WERI-Rb-1 (cell line): ENCODE measurements at regions not wholly inside any gene's neighbourhood (a gene's known extent, or its start where the extent isn't known, plus 50 kb on each side); places are given as distances from the start of the nearest gene placed in this dataset.

Experiments used
- DNase-seq: peaks from one replicate; pipeline ENCODE4 v3.0.0-alpha.2; 2020
- H3K27ac ChIP-seq: fragments of 250-450 bp; sonication (Bioruptor Pico); 2 replicates; pipeline ENCODE4 v1.5.1; 2020; ENCODE audit warnings: mild to moderate bottlenecking, moderate library complexity
- H3K27me3 ChIP-seq: fragments of 250-450 bp; sonication (Bioruptor Pico); 2 replicates; pipeline ENCODE4 v1.5.1; 2021; ENCODE audit warnings: mild to moderate bottlenecking, low read depth, moderate library complexity; ENCODE audit not compliant: insufficient read depth, severe bottlenecking
- H3K36me3 ChIP-seq: fragments of 250-450 bp; sonication (Bioruptor Pico); 2 replicates; pipeline ENCODE4 v1.5.1; 2020; ENCODE audit warnings: mild to moderate bottlenecking, moderate library complexity
- H3K4me3 ChIP-seq: 2 replicates; pipeline ENCODE4 v1.5.1; 2011; ENCODE audit warnings: low read depth, mild to moderate bottlenecking, control low read depth, low read length
- H3K9me3 ChIP-seq: fragments of 250-450 bp; sonication (Bioruptor Pico); 2 replicates; pipeline ENCODE4 v1.5.1; 2021; ENCODE audit warnings: mild to moderate bottlenecking, moderate library complexity; ENCODE audit not compliant: severe bottlenecking
- CTCF ChIP-seq: IDR thresholded peaks from 2 replicates; pipeline ENCODE4 v1.5.1; 2011; ENCODE audit warnings: low read depth, mild to moderate bottlenecking, control low read depth, inconsistent platforms, low read length

- H3K36me3 ChIP-seq: no peaks in the 10 kb centered on the region
- no peak for DNase-seq
- no peaks in the 10 kb centered on the region for H3K27me3 ChIP-seq
- no peak overlapping the region for H3K4me3 ChIP-seq
- H3K27ac ChIP-seq: no peak overlapping the region
- H3K9me3 ChIP-seq: peaks cover 3% of the 10 kb centered on the region
- TF ChIP-seq CTCF: no peak
These were observed 127.5 kb upstream of the COX10 start for GRCh38 chr17:13941781-13942180.

GRCh38 chr17:13943909-13944308 is 125.4 kb upstream of the COX10 start:
- Histone ChIP-seq H3K36me3 (no peaks in the 10 kb centered on the region), H3K27me3 (no peaks in the 10 kb centered on the region), H3K27ac (no peak overlapping the region), H3K9me3 (peaks cover 3% of the 10 kb centered on the region), H3K4me3 (no peak overlapping the region)
- TF ChIP-seq CTCF: no peak
- no peak for DNase-seq

GRCh38 chr17:13947499-13947898 is 121.8 kb upstream of the COX10 start:
- H3K36me3 ChIP-seq: no peaks in the 10 kb centered on the region
- no peak overlapping the region for H3K4me3 ChIP-seq
- no peaks in the 10 kb centered on the region for H3K9me3 ChIP-seq
- H3K27me3 ChIP-seq: no peaks in the 10 kb centered on the region
- no peak overlapping the region for H3K27ac ChIP-seq
- no peak for TF ChIP-seq CTCF
- DNase-seq: no peak

- Histone ChIP-seq H3K9me3 (no peaks in the 10 kb centered on the region), H3K27me3 (no peaks in the 10 kb centered on the region), H3K36me3 (no peaks in the 10 kb centered on the region), H3K4me3 (no peak overlapping the region), H3K27ac (no peak overlapping the region)
- no peak for TF ChIP-seq CTCF
- no peak for DNase-seq
These were observed 117.1 kb upstream of the COX10 start for GRCh38 chr17:13952009-13952750.

- H3K4me3 ChIP-seq: no peak overlapping the region
- no peaks in the 10 kb centered on the region for H3K27me3 ChIP-seq
- no peaks in the 10 kb centered on the region for H3K9me3 ChIP-seq
- no peak for DNase-seq
- H3K36me3 ChIP-seq: no peaks in the 10 kb centered on the region
- H3K27ac ChIP-seq: no peak overlapping the region
- no peak for TF ChIP-seq CTCF
These were observed 115.5 kb upstream of the COX10 start for GRCh38 chr17:13953841-13954240.

GRCh38 chr17:13957636-13958035 is 111.7 kb upstream of the COX10 start:
- no peaks in the 10 kb centered on the region for H3K36me3 ChIP-seq
- H3K4me3 ChIP-seq: no peak overlapping the region
- no peak for DNase-seq
- H3K27me3 ChIP-seq: no peaks in the 10 kb centered on the region
- H3K9me3 ChIP-seq: no peaks in the 10 kb centered on the region
- TF ChIP-seq CTCF: no peak
- H3K27ac ChIP-seq: no peak overlapping the region
